Inferior parietal cortex (tissue), 1 donor: ENCODE measurements at regions not wholly inside any gene's neighbourhood (a gene's known extent, or its start where the extent isn't known, plus 50 kb on each side); places are given as distances from the start of the nearest gene placed in this dataset.
A peak's percentile ranks its signal among the peaks of the same experiment; 100 is the strongest.

Source experiments
- DNase-seq: peaks from one replicate; pipeline ENCODE4 v3.0.0-alpha.2; 2016; ENCODE audit errors: extremely low spot score

DNA sequence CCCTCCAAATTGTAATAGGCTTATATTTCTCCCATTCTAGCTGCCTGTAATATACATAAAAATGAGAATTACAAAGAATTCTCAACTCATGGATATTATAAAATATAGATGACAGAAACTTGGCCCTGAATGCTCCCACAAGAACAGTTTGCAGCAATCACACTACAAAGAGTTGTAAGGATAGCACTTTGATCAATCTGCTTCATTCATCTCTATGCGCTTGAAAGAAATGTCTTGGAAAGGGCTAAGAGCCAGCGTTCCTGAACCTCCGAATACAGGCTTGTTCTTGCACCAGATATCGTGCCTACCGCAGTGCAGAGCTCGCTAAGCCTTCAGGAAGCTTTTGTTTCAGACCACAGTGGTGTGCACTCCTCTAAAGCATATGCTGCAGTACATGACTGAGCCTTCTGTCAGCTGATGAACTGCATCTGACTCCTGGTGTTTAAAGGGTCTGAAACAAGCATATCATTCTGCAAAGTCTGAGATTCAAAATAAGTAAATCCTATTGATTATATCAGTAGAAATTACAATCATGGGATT lies 417.6 kb upstream of the ZFP42 start:
- DNase-seq: no peak

DNA sequence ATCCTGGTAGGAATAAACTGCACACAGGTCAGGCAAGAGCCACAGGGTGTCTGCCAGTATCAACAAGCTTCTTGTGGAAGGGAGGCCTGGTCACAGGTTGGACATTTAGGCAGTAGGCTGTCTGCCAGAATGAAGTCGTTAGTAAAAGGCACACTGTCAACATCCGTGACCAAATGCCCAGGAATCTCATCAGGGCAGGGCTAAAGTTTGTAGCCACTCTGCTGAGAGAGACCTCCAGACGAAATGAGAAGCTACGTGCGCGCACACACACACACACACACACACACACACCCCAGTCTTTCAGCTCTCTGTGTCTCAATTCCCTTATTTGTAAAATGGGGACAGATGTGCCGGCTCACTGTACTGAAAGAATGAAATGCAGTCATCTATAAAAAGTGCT lies 408.7 kb upstream of the ZFP42 start:
- no peak for DNase-seq

DNA sequence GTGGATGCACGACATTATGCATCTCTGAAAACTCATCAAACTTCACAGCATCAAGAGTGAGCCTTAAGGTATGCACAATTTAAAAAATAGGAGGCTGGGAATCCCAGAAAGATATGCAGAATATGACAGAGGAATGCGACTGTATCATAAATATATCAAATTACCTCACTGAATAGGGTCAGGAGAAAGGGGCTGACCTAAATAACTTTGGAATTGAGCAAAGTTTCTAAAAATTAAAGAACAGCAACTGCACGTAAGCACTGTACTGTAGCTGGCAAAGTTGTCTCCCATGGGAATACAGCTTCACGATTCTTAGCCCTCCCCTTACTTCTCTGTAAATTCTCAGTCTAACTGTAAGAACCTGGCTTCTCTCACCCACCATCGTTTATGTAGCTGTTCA lies 397.4 kb upstream of the ZFP42 start:
- no peak for DNase-seq

DNA sequence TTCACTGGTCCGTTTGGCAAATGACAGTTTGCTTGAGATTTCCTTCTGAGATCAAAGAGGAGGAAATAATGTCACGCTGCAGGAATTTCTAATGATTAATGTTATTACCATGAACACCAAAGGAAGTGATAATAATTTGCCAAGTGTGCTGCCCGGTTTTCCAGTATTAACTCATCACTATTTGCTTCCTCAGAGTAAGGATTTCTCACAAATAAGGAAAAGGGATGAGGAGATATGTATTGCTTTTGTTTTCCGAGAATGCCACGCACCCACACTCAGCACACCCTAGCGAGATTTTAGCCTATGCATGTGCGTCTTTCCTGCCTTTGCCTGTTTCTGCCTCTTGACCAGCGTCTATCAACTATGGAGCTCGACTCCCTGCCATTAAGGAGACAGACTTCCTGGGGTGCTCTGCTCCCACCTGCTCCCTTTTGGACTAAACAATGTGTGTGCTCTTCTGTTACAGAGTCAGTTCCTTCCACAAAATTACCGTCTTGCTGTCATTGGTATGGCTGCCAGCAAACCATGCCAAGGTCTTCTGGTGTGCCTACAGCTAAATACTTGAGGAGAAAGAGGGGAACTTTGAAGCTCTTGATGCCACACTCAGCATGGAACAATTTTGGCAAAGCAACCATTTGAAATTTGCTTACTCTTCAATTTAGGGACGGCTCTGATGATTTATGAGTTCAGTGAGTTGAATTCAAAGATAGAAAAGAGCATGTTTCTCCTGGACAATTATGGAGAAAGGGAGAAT lies 393.1 kb upstream of the ZFP42 start:
- DNase-seq: no peak

DNA sequence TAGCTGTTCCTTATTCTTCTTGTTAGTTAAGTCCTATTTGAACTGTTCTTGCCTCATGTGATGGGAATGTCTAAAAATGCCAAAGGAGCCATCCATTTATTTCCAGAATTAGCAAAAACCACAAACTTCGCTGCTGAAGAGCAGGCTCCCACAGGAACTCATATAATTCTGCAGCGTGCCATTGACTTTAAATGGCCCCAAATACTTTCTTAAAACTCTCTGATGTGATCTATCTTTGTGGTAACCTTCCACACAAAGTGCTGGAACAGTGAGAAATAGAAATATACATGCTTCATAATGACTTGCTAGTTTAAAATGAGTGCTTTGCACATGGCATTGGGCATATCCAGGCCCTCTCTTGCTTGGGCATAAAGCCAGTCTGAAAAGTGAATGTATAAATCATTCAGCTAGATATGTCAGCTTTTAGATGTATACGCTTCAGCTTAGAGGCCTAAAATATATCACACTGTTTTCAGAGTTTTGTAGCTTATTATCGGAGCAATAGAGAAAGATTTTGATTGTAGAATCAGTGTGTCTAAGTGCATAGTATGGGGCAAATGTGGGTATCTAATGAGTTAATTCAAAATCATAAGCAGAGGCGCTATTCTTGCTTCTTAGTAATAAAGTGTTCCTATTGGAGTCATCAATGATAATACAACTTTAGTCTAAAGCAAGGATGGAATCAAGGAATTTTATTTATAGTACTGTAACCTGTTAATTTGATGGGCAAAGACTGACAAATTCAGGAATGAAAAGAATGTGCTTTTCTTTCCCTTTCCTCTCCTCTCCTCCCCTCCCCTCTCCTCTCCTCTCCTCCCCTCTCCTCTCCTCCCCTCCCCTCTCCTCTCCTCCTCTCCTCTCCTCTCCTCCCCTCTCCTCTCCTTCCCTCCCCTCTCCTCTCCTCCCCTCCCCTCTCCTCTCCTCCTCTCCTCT lies 392.2 kb upstream of the ZFP42 start:
- no peak for DNase-seq

DNA sequence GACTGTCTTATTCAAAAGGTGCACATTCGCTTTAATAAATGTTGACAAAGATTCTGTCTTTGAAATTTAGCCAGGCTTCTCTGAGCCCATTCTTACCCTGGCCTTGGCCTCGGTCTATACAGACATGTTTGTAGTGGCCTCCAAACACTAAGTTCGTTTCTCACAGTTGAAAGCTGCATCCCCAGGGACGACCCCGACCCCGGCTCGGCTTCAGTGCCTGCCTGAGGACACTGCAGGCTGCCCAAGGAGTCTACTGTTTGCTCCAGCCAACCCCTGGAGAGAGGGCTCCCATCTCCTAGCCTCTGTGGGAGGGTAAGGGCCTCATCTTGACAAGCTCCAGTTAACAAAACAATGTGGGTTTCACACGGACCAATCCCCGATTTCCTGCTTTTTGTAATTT lies 390.6 kb upstream of the ZFP42 start:
- DNase-seq: no peak

DNA sequence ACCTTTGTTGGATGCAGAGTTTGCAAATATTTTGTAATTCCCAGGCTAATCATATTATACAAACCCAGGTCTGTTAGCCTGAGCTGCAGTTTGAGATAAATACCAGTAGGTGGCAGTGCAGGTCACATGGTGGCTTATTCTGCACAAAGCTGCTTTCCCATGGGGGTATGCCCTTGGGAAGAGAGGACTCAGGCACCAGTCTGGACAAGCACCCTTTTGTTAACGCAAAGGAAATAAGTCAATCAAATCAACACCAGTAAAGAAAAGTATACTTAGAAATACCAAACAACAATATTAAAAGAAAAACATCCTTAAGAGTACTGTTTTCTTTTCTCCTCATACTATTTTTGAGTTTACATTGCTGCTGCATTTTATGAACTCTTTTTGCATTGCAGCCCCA lies 389.0 kb upstream of the ZFP42 start:
- peak; percentile 67 for DNase-seq

DNA sequence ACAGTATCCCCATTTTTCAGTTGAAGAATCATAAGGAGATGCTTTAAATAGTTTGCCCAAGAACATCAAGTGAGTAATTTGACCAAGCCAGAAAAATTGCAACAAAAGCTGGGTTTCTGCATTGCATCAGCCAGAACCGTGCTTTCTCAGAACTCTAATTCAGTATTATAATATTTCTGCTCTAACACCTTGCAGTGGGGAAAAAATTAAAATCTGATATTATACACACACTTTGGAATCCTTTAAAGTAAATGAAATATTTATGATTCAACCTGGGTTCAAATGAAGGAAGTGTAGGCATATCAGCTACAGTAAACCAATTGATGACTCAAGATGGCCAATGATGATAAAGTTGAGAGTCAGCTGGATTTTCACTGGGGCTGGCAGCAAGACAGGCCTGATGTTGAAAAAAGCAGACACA lies 387.6 kb upstream of the ZFP42 start:
- no peak for DNase-seq

DNA sequence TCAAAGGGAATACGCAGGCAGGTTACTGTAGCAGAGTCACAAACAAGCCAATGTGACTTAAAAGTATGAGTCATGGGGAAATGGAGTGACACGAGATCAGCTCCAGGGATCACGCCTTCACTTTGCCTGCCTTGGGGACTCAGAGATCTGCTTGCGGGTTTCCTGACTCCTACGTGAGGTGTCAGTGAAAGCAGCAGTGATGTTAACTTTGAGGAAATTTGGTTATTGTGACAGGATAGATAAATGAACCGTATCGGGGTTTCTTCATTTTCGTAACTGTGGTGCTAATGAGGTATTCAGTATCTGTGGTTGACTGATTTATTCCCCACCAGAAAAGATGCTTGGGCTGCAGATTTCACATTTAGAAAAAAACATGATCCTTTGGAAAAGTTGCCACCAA lies 383.3 kb upstream of the ZFP42 start:
- no peak for DNase-seq

DNA sequence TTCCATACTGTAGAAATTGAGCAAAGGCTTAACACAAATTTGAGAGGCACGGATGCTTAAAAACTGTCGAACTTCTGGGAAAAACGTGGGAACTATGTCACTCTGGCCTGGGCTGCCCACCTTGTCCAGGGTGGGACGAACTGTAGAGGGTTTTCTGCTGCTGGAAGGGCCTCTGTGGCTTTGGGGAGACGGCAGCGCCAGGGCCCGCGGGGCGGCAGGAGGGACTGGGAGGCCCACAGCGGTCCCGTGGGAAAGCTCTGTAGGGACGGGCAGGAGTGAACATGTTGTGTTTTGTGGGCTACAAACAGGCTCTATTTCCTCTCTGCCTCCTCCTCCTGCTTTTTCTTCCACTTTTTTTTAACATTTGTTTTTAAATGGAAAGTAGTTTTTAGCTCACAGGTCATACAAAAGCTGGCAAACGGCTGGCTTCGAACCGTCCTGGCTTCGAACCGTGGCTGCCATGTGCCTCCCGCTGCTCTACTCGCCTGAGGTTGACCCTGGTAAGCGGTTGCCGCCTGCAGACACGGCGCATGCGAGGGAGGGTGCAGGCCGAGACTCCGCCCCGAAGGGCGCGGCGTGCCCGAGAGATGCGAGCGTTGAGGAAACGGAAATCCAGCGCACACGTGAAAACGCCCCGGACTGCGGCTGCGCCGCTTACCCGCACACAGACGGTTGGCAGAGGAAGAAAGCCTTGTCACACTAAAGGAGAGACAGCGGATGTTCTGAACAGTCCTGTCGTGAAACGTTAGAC lies 382.3 kb upstream of the ZFP42 start:
- no peak for DNase-seq

DNA sequence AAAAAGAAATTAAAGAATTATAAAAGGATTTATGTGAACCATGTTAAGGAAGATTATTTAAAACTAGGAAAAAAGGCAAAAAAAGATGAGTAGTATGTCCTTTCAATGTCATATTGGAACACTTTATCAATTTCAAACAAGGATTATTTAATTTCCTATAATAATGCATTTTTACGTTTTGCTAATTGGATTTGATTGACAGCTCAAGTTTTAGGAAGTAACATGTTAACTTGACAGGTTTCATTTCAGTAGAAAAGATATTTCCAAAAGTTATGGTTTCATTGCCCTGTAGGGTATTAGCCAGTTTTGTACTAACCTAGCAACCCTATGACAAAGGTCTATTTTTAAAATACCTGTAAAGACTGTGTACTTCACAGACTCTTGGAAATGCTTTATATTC lies 379.6 kb upstream of the ZFP42 start:
- no peak for DNase-seq

DNA sequence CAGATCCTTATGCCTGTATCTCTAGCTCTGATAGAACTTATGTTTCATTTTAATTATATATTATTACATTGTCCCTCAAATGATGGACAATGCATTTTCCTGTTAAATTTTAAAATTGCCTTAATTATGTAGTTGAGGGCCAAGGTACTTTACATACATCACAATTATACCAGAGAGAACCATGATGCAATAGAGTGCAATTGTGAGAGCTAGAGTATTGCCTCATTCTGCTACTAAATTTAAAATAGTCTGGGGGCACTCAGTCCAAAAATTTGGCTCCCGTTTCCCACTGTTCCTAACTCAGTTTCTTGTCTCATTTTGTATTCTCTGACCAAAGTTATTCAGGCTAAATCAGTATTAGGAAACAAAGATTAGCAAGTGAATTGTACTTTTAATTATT lies 378.5 kb upstream of the ZFP42 start:
- no peak for DNase-seq

DNA sequence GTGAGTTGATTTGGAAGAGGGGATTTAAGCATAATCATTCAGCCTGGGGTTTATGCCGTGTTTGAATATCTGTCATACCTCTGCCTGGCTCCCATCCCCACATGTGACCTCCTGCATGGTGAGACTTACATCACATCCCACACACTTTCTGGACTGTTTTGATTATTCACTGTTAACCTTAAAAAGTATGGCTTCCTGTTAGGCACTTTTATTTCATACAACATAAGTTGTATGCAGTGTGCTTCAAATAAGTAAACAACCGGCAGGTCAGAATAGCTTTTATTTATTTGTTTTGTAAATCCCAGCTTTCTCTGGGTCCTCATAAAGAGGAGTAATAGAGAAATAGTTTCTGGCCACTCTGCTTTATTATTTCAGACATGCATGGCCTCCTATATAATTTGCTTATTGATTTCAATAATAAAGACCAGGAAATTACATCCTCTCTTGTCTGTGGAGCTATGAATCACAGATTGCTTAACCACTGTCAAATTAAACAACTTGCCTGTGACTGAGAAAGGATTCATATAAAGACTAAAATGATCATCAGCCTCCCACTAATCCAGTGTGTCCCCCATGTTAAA lies 376.8 kb upstream of the ZFP42 start:
- DNase-seq: no peak

DNA sequence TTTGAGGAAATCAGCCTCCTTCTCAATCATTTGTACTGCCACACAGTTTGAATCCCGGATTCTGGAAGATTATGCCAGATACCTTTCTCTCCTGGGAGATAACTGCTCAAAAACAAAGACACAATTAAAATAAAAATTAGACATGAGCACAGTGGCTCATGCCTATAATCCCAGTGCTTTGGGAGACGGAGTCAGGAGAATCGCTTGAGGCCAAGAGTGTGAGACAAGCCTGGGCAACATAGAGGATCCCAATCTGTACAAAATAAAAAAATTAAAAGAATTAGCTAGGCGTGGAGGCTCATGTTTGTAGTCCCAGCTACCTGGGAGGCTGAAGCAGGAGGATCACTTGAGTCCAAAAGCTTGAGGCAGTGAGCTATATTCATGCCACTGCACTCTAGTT lies 376.3 kb upstream of the ZFP42 start:
- no peak for DNase-seq

DNA sequence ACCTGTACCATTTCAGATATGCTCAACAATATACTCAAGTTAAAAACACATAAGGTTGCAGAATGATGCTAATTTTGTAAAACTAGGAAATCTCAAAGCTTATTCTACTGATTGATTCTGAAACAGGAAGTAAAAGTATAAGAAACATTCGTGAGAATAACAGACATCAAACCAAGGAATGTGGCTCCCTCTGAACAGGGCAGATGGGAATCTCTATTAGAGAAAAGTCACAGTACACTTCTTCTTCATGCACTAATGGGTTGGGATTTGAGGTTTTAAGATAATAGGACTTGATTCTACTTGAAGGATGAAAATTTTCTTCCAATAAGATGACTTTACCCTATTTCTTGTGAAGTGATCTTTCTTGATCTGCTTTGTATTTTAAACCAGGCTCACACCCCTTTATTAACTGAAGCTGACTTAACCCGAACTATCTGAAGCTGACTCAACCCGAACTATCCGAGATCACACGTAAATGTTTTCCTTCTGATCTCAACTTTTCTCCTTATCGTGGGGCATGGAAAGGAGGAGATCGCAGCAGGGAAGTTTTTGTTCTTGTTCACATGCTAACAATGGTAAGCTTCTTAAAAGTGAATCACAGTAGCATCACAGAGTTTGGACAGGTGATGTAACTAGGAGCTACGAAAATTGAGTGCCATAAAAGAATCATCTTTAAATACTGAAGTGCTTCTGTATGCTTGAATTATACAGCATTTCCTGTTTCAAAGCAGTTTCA lies 363.1 kb upstream of the ZFP42 start:
- DNase-seq: no peak

DNA sequence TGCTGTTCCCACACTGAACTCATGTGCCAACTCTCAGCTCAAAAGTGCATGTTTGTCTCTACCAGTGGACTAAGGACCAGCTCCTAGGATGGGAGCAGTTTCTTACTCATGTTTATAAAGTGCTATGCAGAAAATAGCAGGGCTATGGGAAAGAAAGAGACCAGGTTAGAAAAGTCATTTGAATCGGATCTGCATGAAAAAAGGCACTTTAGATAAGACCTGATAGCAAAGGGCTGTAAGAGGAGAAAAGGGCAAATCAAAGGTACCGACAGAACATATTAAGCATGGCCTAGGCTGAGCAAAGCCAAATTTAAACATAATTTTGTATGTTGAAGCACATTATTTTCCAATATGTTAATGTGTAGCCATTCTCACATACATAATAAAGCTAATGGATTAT lies 362.3 kb upstream of the ZFP42 start:
- DNase-seq: no peak

DNA sequence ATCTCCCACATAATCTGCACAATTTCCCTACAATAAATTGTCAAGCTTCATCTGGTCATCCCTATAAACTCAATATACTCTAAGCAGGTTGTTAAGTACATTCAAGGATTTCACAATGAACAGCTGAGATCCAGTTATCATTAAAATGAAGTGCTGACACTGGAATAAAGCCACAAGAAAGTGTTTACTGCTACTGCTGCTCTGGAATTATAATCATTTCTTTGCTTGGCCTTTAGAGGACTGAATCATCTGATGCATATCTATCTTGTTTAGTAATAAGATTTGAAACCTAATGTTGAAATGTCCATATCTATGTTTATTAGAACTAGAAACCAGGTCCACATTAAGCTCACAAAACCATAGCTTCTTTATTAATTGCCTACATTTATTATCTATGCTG lies 338.6 kb upstream of the ZFP42 start:
- DNase-seq: no peak

DNA sequence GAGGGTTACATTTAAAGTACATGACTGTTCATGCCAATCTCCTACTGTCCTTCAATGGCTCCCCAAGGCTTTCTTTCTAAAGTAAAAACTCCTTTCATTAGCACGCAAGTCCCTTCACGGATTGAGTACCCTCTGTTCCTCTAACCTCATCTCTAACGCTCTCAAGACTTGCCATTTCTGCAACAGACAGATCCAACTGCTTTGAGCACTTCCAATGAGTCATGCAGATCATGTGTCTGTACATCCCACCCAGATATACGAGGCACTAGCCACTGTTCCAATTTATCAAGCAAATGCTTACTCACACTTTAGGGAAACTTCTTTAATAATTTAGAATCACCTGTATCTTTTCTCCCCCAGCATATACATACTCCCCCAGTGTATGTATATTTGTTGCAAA lies 332.5 kb upstream of the ZFP42 start:
- DNase-seq: no peak

DNA sequence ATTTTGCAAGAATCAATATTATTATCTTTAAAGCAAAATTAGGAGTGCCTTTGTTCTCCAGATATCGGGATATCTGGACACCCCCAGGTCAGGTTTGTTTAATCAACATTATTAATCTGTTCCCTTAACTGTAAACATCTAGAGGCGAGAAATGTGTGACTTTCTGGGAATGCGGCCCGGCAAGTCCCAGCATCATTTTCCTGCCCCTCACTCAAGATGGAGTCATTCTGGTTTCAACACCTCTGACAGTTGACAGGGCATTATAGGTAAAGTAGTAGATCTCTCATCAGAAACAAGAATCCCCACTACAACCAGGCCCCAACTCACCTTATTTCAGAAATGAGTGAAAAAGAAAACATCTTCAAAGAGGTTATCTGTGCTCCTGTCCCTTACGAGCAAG lies 331.6 kb upstream of the ZFP42 start:
- no peak for DNase-seq

DNA sequence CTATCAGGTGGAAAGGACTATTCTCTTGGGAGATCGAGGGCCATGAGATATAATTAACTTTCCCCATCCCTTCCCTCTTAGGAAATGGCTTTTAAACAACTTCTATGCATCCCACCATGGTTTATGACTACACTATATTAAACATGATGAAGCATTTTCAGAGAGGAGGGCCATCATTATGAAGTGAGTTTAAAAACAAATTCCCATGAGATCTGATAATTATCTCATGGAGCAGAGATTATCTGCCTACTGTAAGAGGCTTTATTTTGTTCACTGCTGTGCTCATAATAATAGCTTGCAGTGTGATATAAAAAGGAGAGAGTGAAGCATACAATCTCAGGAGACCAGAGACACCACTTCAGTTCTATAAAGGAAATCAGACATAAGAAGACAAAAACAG lies 330.5 kb upstream of the ZFP42 start:
- no peak for DNase-seq

DNA sequence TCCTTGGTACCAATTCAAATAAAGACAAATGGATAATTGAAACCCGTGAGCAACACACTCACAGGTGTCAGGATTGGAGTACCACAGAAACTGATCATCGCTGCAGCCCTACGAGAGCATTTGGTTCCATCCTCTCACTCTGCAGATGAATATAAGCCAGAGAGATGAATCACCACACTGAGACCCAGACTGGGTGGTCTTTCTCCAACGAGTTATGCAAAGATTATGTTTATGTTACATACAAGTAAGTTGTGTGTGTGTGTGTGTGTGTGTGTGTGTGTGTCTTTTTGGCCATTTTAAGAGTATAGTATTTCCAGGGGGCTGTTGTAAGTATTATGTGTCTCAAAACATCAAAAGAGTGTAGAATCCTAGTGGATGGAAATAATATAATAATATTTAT lies 329.5 kb upstream of the ZFP42 start:
- DNase-seq: no peak
